ENCODE measurements at regions not wholly inside any gene's neighbourhood (a gene's known extent, or its start where the extent isn't known, plus 50 kb on each side); places are given as distances from the start of the nearest gene placed in this dataset.

- H3K36me3 Mint-ChIP-seq (ENCODE audit: insufficient read depth) = no peaks in the 10 kb centered on the region
- DNase-seq (no peak), ATAC-seq (no peak)
- no peaks in the 10 kb centered on the region for H3K9me3 Mint-ChIP-seq
- H3K4me1 Mint-ChIP-seq (ENCODE audit: low read depth) = no peaks in the 10 kb centered on the region
- H3K27me3 Mint-ChIP-seq (ENCODE audit: low read depth) = peaks cover 5% of the 10 kb centered on the region
- no peak overlapping the region for H3K4me3 Mint-ChIP-seq
Observed at GRCh38 chr5:58403822-58404433, 56.0 kb downstream of the PLK2 start.

DNA sequence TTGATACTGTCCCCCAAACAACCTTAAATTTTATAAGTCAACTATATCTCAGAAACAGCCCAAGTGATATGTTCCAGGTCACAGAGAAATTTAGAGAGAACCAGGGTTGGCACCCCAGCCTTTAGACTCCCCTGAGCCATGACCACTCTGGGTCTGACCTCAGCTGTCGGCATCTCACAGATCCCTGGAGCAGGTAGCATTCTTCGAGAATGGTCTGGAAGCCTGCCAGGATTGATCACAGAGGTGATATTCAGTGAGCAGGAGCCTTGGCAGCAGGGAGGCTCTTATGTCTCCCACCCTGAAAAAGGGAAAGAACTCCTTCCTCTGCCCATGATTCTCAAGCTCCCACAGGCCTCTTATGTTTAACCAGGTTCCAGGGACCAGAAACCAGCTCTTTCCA, 58.2 kb downstream of the PLK2 start:
- no peaks in the 10 kb centered on the region for H3K27me3 Mint-ChIP-seq (ENCODE audit: low read depth)
- no peaks in the 10 kb centered on the region for H3K9me3 Mint-ChIP-seq
- DNase-seq (no peak), ATAC-seq (no peak)
- H3K36me3 Mint-ChIP-seq (ENCODE audit: insufficient read depth) = no peaks in the 10 kb centered on the region
- H3K4me3 Mint-ChIP-seq = no peak overlapping the region
- H3K4me1 Mint-ChIP-seq (ENCODE audit: low read depth) = no peaks in the 10 kb centered on the region

GRCh38 chr5:58400737-58401136, 59.1 kb downstream of the PLK2 start:
- Mint-ChIP-seq H3K27me3 (ENCODE audit: low read depth) (no peaks in the 10 kb centered on the region), H3K4me3 (no peak overlapping the region), H3K4me1 (ENCODE audit: low read depth) (no peaks in the 10 kb centered on the region), H3K9me3 (no peaks in the 10 kb centered on the region), H3K36me3 (ENCODE audit: insufficient read depth) (no peaks in the 10 kb centered on the region)
- DNase-seq = no peak
- no peak for ATAC-seq

GRCh38 chr5:58399951-58400350, 59.9 kb downstream of the PLK2 start:
- no peaks in the 10 kb centered on the region for H3K36me3 Mint-ChIP-seq (ENCODE audit: insufficient read depth)
- H3K4me3 Mint-ChIP-seq = no peak overlapping the region
- no peaks in the 10 kb centered on the region for H3K4me1 Mint-ChIP-seq (ENCODE audit: low read depth)
- no peak for ATAC-seq
- no peak for DNase-seq
- no peaks in the 10 kb centered on the region for H3K27me3 Mint-ChIP-seq (ENCODE audit: low read depth)
- no peaks in the 10 kb centered on the region for H3K9me3 Mint-ChIP-seq

DNA sequence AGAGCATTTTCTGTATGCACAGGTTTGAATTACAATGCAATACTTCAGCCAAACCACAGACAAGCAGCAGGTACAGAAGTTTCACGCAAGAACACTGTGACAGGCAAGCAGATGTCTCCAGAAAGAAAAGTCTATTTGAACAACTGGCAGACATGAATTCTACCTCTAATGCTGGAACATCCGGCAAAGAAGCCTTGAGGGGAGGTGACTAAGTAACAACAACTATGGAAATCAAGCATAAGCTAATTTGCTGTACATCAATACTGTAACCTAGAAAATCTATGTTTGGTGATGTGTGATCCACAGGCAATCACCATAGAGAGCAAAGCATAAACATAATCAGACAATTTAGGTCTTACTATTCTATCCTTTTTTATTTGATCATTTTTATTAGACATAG, 65.5 kb downstream of the PLK2 start:
- Mint-ChIP-seq H3K9me3 (no peaks in the 10 kb centered on the region), H3K4me1 (ENCODE audit: low read depth) (no peaks in the 10 kb centered on the region), H3K36me3 (ENCODE audit: insufficient read depth) (no peaks in the 10 kb centered on the region), H3K4me3 (no peak overlapping the region), H3K27me3 (ENCODE audit: low read depth) (no peaks in the 10 kb centered on the region)
- DNase-seq (no peak), ATAC-seq (no peak)

DNA sequence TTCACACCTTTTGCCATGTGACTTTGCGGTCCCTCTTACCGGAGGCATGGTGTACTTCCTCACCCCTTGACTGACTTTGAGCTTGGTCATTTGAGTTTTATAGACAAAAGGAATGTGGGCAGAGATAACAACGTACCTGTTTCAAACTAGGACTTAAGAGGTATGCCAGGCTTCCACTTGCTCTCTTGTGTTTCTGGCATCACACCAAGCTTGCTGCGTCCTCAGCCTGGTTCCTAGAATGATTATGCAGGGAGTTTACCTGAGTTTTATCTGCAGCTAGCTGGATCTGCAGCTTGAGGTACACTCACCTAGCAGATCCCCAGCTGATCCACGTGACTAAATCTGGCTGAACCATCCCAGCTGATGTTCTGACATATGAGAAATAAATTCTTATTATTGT, 66.2 kb downstream of the PLK2 start:
- Mint-ChIP-seq H3K27me3 (ENCODE audit: low read depth) (no peaks in the 10 kb centered on the region), H3K36me3 (ENCODE audit: insufficient read depth) (no peaks in the 10 kb centered on the region), H3K4me3 (no peak overlapping the region)

GRCh38 chr5:58392496-58392895, 67.4 kb downstream of the PLK2 start:
- Mint-ChIP-seq H3K4me1 (ENCODE audit: low read depth) (no peaks in the 10 kb centered on the region), H3K27me3 (ENCODE audit: low read depth) (no peaks in the 10 kb centered on the region), H3K9me3 (no peaks in the 10 kb centered on the region), H3K36me3 (ENCODE audit: insufficient read depth) (no peaks in the 10 kb centered on the region), H3K4me3 (no peak overlapping the region)
- no peak for DNase-seq
- ATAC-seq = no peak

More for the DNA sequence above, 66.2 kb downstream of the PLK2 start:
- ATAC-seq (no peak), DNase-seq (no peak)
- Mint-ChIP-seq H3K9me3 (no peaks in the 10 kb centered on the region), H3K4me1 (ENCODE audit: low read depth) (no peaks in the 10 kb centered on the region)

- peaks cover 14% of the 10 kb centered on the region for H3K9me3 Mint-ChIP-seq
- no peak for ATAC-seq
- no peak for DNase-seq
- H3K4me3 Mint-ChIP-seq = no peak overlapping the region
- H3K27me3 Mint-ChIP-seq (ENCODE audit: low read depth) = peaks cover 6% of the 10 kb centered on the region
- H3K4me1 Mint-ChIP-seq (ENCODE audit: low read depth) = no peaks in the 10 kb centered on the region
- H3K36me3 Mint-ChIP-seq (ENCODE audit: insufficient read depth) = no peaks in the 10 kb centered on the region
Observed at GRCh38 chr5:58383448-58383847, 76.4 kb downstream of the PLK2 start.

GRCh38 chr5:58382131-58382534, 77.8 kb downstream of the PLK2 start:
- H3K27me3 Mint-ChIP-seq (ENCODE audit: low read depth) = peaks cover 6% of the 10 kb centered on the region
- no peaks in the 10 kb centered on the region for H3K4me1 Mint-ChIP-seq (ENCODE audit: low read depth)
- DNase-seq (no peak), ATAC-seq (no peak)
- no peak overlapping the region for H3K4me3 Mint-ChIP-seq
- H3K36me3 Mint-ChIP-seq (ENCODE audit: insufficient read depth) = no peaks in the 10 kb centered on the region
- peaks cover 14% of the 10 kb centered on the region for H3K9me3 Mint-ChIP-seq

- DNase-seq (no peak), ATAC-seq (no peak)
- Mint-ChIP-seq H3K36me3 (ENCODE audit: insufficient read depth) (no peaks in the 10 kb centered on the region), H3K9me3 (peaks cover 14% of the 10 kb centered on the region), H3K4me3 (no peak overlapping the region), H3K27me3 (ENCODE audit: low read depth) (peaks cover 6% of the 10 kb centered on the region), H3K4me1 (ENCODE audit: low read depth) (no peaks in the 10 kb centered on the region)
Observed at GRCh38 chr5:58381566-58381965, 78.3 kb downstream of the PLK2 start.

DNA sequence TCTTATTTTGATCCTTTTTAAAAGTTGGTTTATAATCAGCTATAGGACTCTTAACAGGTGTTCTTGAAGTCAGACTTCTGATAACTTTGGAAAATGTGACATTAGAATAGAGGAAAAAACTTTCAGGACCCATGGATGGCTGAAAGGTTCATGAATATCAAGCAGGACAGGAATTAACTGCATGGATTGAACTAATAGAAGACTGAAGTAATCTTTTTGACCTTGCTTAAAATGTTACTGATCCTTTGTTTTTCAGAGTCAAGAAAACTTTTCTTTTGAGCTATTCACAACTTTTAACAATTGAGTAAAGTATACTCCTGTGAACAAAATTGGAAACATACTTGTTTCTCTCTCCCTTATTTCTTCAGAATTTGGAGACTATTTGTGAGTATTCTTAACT, 79.2 kb downstream of the PLK2 start:
- no peak for ATAC-seq
- no peak overlapping the region for H3K4me3 Mint-ChIP-seq
- peaks cover 6% of the 10 kb centered on the region for H3K27me3 Mint-ChIP-seq (ENCODE audit: low read depth)
- peaks cover 14% of the 10 kb centered on the region for H3K9me3 Mint-ChIP-seq
- no peak for DNase-seq
- H3K36me3 Mint-ChIP-seq (ENCODE audit: insufficient read depth) = no peaks in the 10 kb centered on the region
- H3K4me1 Mint-ChIP-seq (ENCODE audit: low read depth) = no peaks in the 10 kb centered on the region

- H3K36me3 Mint-ChIP-seq (ENCODE audit: insufficient read depth) = no peaks in the 10 kb centered on the region
- no peak overlapping the region for H3K4me3 Mint-ChIP-seq
- ATAC-seq (no peak), DNase-seq (no peak)
- H3K4me1 Mint-ChIP-seq (ENCODE audit: low read depth) = no peaks in the 10 kb centered on the region
- peaks cover 6% of the 10 kb centered on the region for H3K27me3 Mint-ChIP-seq (ENCODE audit: low read depth)
- peaks cover 14% of the 10 kb centered on the region for H3K9me3 Mint-ChIP-seq
Observed at GRCh38 chr5:58378613-58379390, 81.1 kb downstream of the PLK2 start.

DNA sequence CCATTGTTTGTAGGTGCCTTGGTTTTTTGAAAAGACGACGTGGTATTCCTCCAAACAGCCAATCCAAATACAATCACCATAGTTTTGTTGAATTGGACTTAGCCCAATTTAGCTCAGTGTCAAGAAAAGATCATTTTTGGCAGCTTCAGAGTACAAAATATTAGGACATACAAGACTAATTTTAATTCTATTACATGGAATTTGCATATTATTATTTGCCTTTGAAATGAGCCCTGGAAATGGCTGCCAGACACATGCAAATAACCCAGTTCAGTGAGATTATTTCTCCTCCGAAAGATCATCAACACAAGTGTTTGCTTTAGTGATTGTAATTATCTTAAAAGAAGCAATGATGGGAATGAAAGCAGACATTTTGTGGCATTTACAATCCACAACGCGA, 89.3 kb downstream of the PLK2 start:
- Mint-ChIP-seq H3K27me3 (ENCODE audit: low read depth) (peaks cover 2% of the 10 kb centered on the region), H3K9me3 (no peaks in the 10 kb centered on the region), H3K4me3 (no peak overlapping the region), H3K4me1 (ENCODE audit: low read depth) (no peaks in the 10 kb centered on the region), H3K36me3 (ENCODE audit: insufficient read depth) (no peaks in the 10 kb centered on the region)
- ATAC-seq (no peak), DNase-seq (no peak)

DNA sequence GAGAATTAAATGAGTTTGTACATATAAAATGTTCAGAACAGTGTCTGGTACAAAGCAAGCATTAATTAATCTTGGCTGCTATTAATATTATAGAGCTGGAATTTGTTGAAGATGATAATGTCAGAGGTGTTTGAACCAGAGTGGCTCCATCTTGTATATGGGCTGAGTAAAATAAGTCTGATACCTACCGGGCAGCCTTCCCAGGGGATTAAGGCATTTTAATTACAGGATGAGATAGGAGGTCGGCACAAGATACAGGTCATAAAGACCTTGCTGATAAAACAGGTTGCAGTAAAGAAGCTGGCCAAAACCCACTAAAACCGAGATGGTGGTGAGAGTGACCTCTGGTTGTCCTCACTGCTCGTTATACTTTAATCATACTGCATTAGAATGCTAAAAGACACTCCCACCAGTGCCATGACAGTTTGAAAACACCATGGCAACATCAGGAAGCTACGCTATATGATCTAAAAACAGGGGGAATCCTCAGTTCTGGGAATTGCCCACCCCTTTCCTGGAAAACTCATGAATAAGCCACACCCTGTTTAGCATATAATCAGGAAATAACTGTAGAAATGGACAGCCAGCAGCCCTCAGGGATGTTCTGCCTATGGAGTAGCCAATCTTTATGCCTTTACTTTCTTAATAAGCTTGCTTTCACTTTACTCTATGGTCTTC, 90.2 kb downstream of the PLK2 start:
- Mint-ChIP-seq H3K4me3 (no peak overlapping the region), H3K9me3 (no peaks in the 10 kb centered on the region), H3K27me3 (ENCODE audit: low read depth) (peaks cover 2% of the 10 kb centered on the region), H3K36me3 (ENCODE audit: insufficient read depth) (no peaks in the 10 kb centered on the region), H3K4me1 (ENCODE audit: low read depth) (no peaks in the 10 kb centered on the region)
- DNase-seq (no peak), ATAC-seq (no peak)

GRCh38 chr5:58366461-58366860, 93.4 kb downstream of the PLK2 start:
- no peaks in the 10 kb centered on the region for H3K36me3 Mint-ChIP-seq (ENCODE audit: insufficient read depth)
- H3K4me1 Mint-ChIP-seq (ENCODE audit: low read depth) = no peaks in the 10 kb centered on the region
- H3K9me3 Mint-ChIP-seq = no peaks in the 10 kb centered on the region
- H3K27me3 Mint-ChIP-seq (ENCODE audit: low read depth) = peaks cover 2% of the 10 kb centered on the region
- H3K4me3 Mint-ChIP-seq = no peak overlapping the region
- no peak for ATAC-seq
- DNase-seq = no peak
